ENCODE measurements at regions not wholly inside any gene's neighbourhood (a gene's known extent, or its start where the extent isn't known, plus 50 kb on each side); places are given as distances from the start of the nearest gene placed in this dataset.

DNA sequence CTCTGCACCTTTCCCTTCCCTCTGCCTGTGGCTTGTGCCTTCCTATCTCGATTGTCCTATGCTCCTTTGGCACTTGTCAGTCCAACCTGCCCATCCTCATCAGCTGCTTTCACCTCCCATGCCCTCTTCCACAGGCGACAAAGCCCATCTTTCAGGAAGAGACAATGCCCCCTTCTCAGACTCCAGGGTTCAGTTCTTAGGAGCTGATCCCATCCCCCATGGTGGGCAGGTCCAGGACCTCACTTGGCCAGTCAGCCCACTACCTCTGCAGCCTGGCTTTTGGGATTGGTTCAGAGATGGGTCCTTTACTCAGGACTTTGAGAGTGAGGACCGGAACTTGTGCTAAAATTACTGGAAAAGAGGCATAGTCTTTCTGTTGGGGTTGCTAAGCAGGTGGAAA, 74.0 kb upstream of the NANOS1 start:
- peaks cover 65% of the 10 kb centered on the region for H3K4me1 ChIP-seq
- intact Hi-C loops (cut with micrococcal nuclease) = no loop called here
- no peaks in the 10 kb centered on the region for H3K36me3 ChIP-seq
- no peak overlapping the region for H3K27ac ChIP-seq (replicated peaks)
- no peak for TF ChIP-seq CTCF (IDR thresholded peaks at IDR 0.05; ENCODE audit: borderline replicate concordance)
- no peak overlapping the region for H3K4me3 ChIP-seq
- H3K9me3 ChIP-seq (replicated peaks) = no peaks in the 10 kb centered on the region
- no peak for DNase-seq
- no peaks in the 10 kb centered on the region for H3K27me3 ChIP-seq (ENCODE audit: low read depth)

GRCh38 chr10:118955951-118956801, 73.3 kb upstream of the NANOS1 start:
- Histone ChIP-seq H3K27ac (replicated peaks) (peak overlapping the region; percentile 35), H3K4me3 (no peak overlapping the region), H3K4me1 (peaks cover 63% of the 10 kb centered on the region), H3K9me3 (replicated peaks) (no peaks in the 10 kb centered on the region), H3K27me3 (ENCODE audit: low read depth) (no peaks in the 10 kb centered on the region), H3K36me3 (no peaks in the 10 kb centered on the region)
- TF ChIP-seq CTCF (IDR thresholded peaks at IDR 0.05; ENCODE audit: borderline replicate concordance) = no peak
- no peak for DNase-seq
- intact Hi-C loops (cut with micrococcal nuclease) = no loop called here

DNA sequence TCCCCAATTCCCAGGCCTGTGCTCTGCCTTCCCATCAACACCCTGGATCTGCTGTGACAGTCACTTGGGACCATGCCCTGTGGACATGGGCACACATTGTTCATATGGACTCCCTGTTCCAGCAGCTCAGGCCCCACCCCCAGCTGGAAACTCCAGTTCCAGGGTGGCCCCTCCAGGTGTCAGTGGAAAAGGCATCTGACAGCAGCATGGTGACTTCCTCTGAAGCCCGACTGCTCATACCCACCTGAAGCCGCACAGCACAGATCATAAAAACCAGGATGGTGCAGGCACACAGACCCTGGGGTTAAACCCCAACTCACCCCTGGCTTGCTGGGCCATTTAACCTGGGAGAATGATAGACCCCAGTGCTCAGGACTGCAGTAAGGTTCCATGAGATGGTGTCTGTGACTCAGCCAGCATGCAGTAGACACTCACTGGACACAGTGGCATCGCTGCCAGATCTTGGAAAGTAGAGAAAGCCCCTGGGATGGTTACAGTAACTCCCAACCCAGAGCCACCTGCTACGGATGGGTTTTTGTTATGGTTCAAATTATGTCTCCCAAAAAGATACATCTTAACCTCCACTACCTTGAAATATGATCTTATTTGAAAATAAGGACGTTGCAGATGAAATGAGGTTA, 72.6 kb upstream of the NANOS1 start:
- H3K27me3 ChIP-seq (ENCODE audit: low read depth) = no peaks in the 10 kb centered on the region
- TF ChIP-seq CTCF (IDR thresholded peaks at IDR 0.05; ENCODE audit: borderline replicate concordance) = no peak
- no peak overlapping the region for H3K4me3 ChIP-seq
- intact Hi-C loops (cut with micrococcal nuclease) = no loop called here
- H3K4me1 ChIP-seq = peaks cover 63% of the 10 kb centered on the region
- DNase-seq = peak; percentile 64
- H3K9me3 ChIP-seq (replicated peaks) = no peaks in the 10 kb centered on the region
- H3K27ac ChIP-seq (replicated peaks) = peak overlapping the region; percentile 35
- H3K36me3 ChIP-seq = no peaks in the 10 kb centered on the region

DNA sequence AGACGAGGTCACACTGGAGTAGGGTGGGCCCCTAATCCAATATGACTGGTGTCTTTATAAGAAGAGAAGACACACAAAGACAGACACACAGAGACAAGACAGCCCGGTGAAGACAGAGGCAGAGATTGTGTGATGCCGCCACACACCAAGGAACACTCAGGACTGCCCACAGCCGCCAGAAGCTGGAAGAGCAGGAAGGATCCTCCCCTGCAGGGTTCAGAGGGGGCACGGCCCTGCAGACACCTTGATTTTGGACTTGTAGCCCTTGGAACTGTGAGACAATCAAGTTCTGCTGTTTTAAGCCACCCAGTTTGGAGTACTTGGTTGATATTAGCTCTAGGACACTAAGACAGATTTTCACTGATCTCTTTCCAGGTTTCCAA, 72.1 kb upstream of the NANOS1 start:
- no peak for DNase-seq

DNA sequence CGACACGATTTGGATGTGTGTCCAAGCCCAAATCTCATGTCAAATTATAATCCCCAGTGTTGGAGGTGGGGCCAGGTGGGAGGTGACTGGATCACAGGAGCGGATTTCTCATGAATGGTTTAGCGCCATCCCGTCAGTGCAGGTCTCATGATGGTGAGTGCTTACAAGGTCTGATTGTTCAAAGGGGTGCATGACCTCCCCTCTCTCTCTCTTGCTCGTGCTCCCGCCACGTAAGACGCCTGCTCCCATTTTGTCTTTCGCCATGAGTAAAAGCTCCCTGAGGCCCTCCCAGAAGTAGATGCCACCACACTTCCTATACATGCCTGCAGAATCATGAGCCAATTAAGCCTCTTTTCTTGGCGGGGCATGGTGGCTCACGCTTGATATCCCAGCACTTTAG, 71.5 kb upstream of the NANOS1 start:
- no peak for DNase-seq
- Histone ChIP-seq H3K4me1 (peaks cover 54% of the 10 kb centered on the region), H3K9me3 (replicated peaks) (no peaks in the 10 kb centered on the region), H3K27me3 (ENCODE audit: low read depth) (no peaks in the 10 kb centered on the region), H3K4me3 (no peak overlapping the region), H3K27ac (replicated peaks) (peak overlapping the region; percentile 76), H3K36me3 (no peaks in the 10 kb centered on the region)
- TF ChIP-seq CTCF (IDR thresholded peaks at IDR 0.05; ENCODE audit: borderline replicate concordance) = no peak
- intact Hi-C loops (cut with micrococcal nuclease) = no loop called here

More for the DNA sequence above, 72.1 kb upstream of the NANOS1 start:
- Histone ChIP-seq H3K27me3 (ENCODE audit: low read depth) (no peaks in the 10 kb centered on the region), H3K36me3 (no peaks in the 10 kb centered on the region), H3K9me3 (replicated peaks) (no peaks in the 10 kb centered on the region), H3K27ac (replicated peaks) (peak overlapping the region; percentile 32), H3K4me1 (peaks cover 59% of the 10 kb centered on the region), H3K4me3 (no peak overlapping the region)
- intact Hi-C loops (cut with micrococcal nuclease) = no loop called here
- no peak for TF ChIP-seq CTCF (IDR thresholded peaks at IDR 0.05; ENCODE audit: borderline replicate concordance)

All from left ventricle myocardium inferior (tissue), 1 donor.